Mucosa of descending colon (tissue), 3 donors: ENCODE measurements at regions not wholly inside any gene's neighbourhood (a gene's known extent, or its start where the extent isn't known, plus 50 kb on each side); places are given as distances from the start of the nearest gene placed in this dataset.

Source experiments
- ATAC-seq: fragments of 200-7000 bp; cut with Tn5 transposase; one replicate; pipeline ENCODE4 v1.9.1; 2020; ENCODE audit warnings: mild to moderate bottlenecking, moderate library complexity
- DNase-seq, 3 donors: peaks; one replicate each; pipeline ENCODE4 v3.0.0-alpha.2; 2020
- H3K36me3 ChIP-seq: fragments of 200-600 bp; one replicate; pipeline ENCODE4 v1.8.0; 2021; ENCODE audit warnings: low read depth, mild to moderate bottlenecking
- H3K4me1 ChIP-seq: fragments of 200-600 bp; one replicate; pipeline ENCODE4 v1.8.0; 2021; ENCODE audit warnings: low read depth, mild to moderate bottlenecking
- H3K4me3 ChIP-seq: fragments of 200-600 bp; one replicate; pipeline ENCODE4 v1.8.0; 2021; ENCODE audit warnings: mild to moderate bottlenecking
- H3K9me3 ChIP-seq: fragments of 200-600 bp; one replicate; pipeline ENCODE4 v1.8.0; 2021; ENCODE audit warnings: mild to moderate bottlenecking
- intact Hi-C, 2 donors: fragments of 100-400 bp; cut with DNase I in 1 of 2; cut with micrococcal nuclease in 1 of 2; formaldehyde crosslinking; loops; one replicate each; pipeline versions ENCODE4 v1.11.0 to v1.11.1; 2022; cut with DNase I, micrococcal nuclease
- TF ChIP-seq, protein P1 (sequence below): fragments of 200-600 bp; IDR thresholded peaks from one replicate; pipeline ENCODE4 v1.8.0; 2022; ENCODE audit warnings: antibody characterized with exemption, mild to moderate bottlenecking
- donor health status: DM: no; HTN: no; CAD: no; lungs with moderate emphysema.
- donor health status: DM: no; HTN: no; CAD: no.
- donor health status: DM: no; HTN: yes; CAD: no.

DNA sequence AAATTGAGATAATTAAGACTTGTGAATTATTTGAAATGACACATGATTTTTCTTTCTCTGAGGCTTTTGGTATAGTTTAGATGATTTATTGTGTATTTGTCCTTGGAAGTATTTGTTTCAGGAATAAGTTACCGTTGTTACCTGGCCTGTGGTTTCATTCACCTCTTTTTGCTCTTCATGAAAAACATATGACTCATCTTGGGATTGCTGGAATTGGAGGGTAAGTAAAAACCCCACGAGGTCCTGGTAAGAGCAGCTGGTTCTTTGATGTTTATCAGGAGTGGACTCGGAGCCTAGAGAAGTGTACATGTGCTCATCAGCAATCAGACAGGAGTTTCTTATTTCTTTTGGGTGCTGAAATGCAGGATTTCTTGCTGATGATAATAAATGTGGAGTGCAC is 275.3 kb downstream of the PSAT1 start:
- ATAC-seq (no peak), DNase-seq (no peak)
- Histone ChIP-seq H3K9me3 (no peaks in the 10 kb centered on the region), H3K36me3 (no peaks in the 10 kb centered on the region), H3K4me1 (no peaks in the 10 kb centered on the region), H3K4me3 (no peak overlapping the region)
- TF ChIP-seq, protein P1, sequence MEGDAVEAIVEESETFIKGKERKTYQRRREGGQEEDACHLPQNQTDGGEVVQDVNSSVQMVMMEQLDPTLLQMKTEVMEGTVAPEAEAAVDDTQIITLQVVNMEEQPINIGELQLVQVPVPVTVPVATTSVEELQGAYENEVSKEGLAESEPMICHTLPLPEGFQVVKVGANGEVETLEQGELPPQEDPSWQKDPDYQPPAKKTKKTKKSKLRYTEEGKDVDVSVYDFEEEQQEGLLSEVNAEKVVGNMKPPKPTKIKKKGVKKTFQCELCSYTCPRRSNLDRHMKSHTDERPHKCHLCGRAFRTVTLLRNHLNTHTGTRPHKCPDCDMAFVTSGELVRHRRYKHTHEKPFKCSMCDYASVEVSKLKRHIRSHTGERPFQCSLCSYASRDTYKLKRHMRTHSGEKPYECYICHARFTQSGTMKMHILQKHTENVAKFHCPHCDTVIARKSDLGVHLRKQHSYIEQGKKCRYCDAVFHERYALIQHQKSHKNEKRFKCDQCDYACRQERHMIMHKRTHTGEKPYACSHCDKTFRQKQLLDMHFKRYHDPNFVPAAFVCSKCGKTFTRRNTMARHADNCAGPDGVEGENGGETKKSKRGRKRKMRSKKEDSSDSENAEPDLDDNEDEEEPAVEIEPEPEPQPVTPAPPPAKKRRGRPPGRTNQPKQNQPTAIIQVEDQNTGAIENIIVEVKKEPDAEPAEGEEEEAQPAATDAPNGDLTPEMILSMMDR: no peak
- intact Hi-C loops: no loop called here

DNA sequence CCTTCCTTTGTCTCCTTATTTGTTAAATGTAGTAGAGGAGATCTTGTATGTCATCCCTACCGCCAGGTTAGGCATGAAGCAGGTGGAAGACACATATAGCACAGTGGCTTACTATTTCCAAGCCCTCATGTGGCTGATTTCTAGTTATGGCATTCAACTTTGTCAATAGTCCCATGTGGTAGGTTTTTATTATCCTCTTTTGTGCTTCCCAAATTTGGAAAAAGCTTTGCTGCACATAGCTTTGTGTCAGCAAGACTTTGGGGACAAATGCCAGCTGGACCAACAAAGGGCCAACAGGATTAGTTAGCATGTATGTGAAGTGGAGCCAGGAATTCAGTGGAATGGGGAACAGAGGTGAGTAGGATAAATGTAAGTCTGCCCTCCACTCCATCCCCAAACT is 276.3 kb downstream of the PSAT1 start:
- H3K4me1 ChIP-seq: no peaks in the 10 kb centered on the region
- intact Hi-C loops: no loop called here
- TF ChIP-seq, protein P1: no peak
- no peak overlapping the region for H3K4me3 ChIP-seq
- H3K36me3 ChIP-seq: no peaks in the 10 kb centered on the region
- no peaks in the 10 kb centered on the region for H3K9me3 ChIP-seq
- DNase-seq (no peak), ATAC-seq (no peak)

DNA sequence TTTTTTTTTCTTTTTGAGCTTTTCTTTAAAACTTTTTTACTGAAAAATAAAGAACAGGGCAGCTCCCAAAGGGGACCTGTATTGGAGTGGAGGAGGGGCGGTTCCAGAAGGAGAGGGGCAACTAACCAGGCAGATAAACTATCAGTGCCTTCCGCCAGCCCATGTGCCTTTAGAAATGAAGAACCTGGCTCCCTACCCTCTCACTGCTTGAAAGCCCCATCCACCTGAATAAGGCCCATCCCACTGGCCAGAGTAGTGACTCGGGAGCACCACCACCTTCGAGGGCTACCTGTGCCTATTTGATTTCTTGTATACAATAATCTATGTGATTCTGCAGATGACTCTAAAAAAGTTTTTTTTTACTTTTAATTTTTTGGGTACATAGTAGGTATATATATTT is 276.7 kb downstream of the PSAT1 start:
- ATAC-seq (no peak), DNase-seq (no peak)
- no peaks in the 10 kb centered on the region for H3K36me3 ChIP-seq
- H3K4me3 ChIP-seq: no peak overlapping the region
- no peaks in the 10 kb centered on the region for H3K4me1 ChIP-seq
- intact Hi-C loops: no loop called here
- TF ChIP-seq, protein P1: no peak
- no peaks in the 10 kb centered on the region for H3K9me3 ChIP-seq

DNA sequence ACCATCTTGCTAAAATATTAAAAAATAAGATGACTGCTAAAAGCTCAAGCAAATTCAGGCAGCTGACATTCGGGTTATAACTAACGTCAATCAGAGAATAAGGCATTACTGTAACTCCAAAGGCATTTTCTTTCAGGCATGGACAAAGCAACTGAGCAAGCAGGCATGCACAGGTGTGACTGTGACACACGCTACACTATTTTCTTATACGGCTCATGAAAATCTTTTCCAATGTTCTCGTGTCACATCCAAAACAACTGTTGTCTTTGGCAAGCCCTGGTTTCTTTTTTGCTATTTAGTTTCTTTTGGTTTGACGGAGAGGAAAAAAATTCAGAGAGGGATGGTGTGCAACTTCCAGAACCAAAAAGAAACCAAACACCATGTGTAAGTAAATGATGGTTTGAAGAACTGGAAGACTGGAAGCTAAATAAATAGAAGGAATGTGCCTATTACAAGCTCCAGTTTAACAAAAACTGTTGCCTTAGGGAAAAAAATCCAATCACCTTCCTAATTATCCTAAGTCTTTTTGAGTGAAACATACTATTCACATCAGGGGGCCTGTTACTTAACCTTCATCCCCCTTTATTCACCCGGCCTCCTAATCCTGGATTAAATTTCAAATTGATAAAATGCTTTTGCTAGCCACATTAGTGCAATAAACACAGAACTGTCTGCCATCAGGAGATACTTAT is 277.6 kb downstream of the PSAT1 start:
- DNase-seq (no peak), ATAC-seq (no peak)
- TF ChIP-seq, protein P1: no peak
- Histone ChIP-seq H3K36me3 (no peaks in the 10 kb centered on the region), H3K4me1 (no peaks in the 10 kb centered on the region), H3K9me3 (no peaks in the 10 kb centered on the region), H3K4me3 (no peak overlapping the region)
- intact Hi-C loops: no loop called here

DNA sequence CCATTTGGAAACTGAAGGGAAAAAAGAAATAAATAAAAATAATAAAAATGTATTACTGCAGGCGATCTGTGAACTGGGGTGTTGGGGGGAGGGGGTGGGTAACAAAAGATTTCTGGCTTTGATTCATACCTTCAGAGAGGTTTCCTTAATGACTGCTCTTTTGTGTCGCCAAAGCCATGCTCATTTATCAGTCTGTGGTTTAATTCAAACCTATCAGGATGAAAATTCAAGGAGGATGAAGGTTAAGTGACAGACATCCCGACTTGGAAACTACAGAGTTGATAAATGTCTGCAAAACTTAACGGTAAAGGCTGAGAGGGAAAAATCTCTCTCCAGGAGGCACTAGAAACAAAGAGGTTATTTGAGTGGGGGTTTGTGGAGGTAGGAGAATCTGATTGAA is 278.2 kb downstream of the PSAT1 start:
- no peaks in the 10 kb centered on the region for H3K4me1 ChIP-seq
- ATAC-seq (no peak), DNase-seq (no peak)
- no peaks in the 10 kb centered on the region for H3K36me3 ChIP-seq
- no peaks in the 10 kb centered on the region for H3K9me3 ChIP-seq
- TF ChIP-seq, protein P1: no peak
- intact Hi-C loops: no loop called here
- no peak overlapping the region for H3K4me3 ChIP-seq

DNA sequence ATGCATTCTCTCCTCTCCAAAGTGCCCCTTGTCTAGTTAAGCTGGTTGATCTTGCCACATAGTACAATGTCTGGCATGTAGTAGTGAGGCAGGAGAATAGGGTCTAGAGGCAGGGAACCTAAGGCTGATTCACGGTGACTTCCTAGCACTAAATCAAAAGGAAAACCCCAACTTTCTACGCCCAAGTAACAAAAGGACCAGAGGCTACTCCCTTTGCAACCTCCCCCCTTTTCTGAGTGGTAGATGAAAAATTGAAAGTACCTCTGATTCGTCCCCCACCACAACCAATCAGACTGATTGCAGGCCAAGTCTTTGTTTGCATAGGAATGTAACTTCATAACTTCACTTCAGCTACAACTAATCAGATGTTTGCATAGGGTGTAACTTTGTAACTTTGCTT is 278.8 kb downstream of the PSAT1 start:
- intact Hi-C loops: no loop called here
- TF ChIP-seq, protein P1: no peak

More for the DNA sequence above, 278.8 kb downstream of the PSAT1 start:
- Histone ChIP-seq H3K9me3 (no peaks in the 10 kb centered on the region), H3K4me1 (no peaks in the 10 kb centered on the region), H3K36me3 (no peaks in the 10 kb centered on the region), H3K4me3 (no peak overlapping the region)
- DNase-seq (no peak), ATAC-seq (no peak)
